Osteocyte (in vitro differentiated cells): ENCODE measurements at regions not wholly inside any gene's neighbourhood (a gene's known extent, or its start where the extent isn't known, plus 50 kb on each side); places are given as distances from the start of the nearest gene placed in this dataset.
A peak's percentile ranks its signal among the peaks of the same experiment; 100 is the strongest.
"Not testable (repeated sequence)": the region's sequence is repeated elsewhere in the genome, so short reads cannot be mapped to it uniquely, and the experiment has no call there.

Source experiments
- DNase-seq: peaks from one replicate; pipeline ENCODE4 v3.0.0; 2021; ENCODE audit warnings: mixed read lengths; ENCODE audit not compliant: unreplicated experiment; ENCODE audit errors: extremely low spot score
- H3K27ac Mint-ChIP-seq: one replicate; pipeline ENCODE4 v1.8.0; 2021; ENCODE audit warnings: mild to moderate bottlenecking, mixed read lengths; ENCODE audit not compliant: unreplicated experiment
- H3K27me3 Mint-ChIP-seq: one replicate; pipeline ENCODE4 v1.8.0; 2021; ENCODE audit warnings: mixed read lengths; ENCODE audit not compliant: unreplicated experiment
- H3K36me3 Mint-ChIP-seq: one replicate; pipeline ENCODE4 v1.8.0; 2021; ENCODE audit warnings: mixed read lengths; ENCODE audit not compliant: unreplicated experiment
- H3K4me1 Mint-ChIP-seq: one replicate; pipeline ENCODE4 v1.8.0; 2021; ENCODE audit warnings: mixed read lengths; ENCODE audit not compliant: unreplicated experiment
- H3K4me3 Mint-ChIP-seq: one replicate; pipeline ENCODE4 v1.8.0; 2021; ENCODE audit warnings: mild to moderate bottlenecking, moderate library complexity, mixed read lengths; ENCODE audit not compliant: unreplicated experiment
- H3K9me3 Mint-ChIP-seq: one replicate; pipeline ENCODE4 v1.8.0; 2021; ENCODE audit warnings: mixed read lengths; ENCODE audit not compliant: unreplicated experiment
- TF ChIP-seq, protein P1 (sequence below): fragments of 200-600 bp; sonication (generic); IDR thresholded peaks from 2 replicates; pipeline ENCODE4 v1.5.0; 2021; ENCODE audit warnings: antibody characterized with exemption, mild to moderate bottlenecking, moderate library complexity

DNA sequence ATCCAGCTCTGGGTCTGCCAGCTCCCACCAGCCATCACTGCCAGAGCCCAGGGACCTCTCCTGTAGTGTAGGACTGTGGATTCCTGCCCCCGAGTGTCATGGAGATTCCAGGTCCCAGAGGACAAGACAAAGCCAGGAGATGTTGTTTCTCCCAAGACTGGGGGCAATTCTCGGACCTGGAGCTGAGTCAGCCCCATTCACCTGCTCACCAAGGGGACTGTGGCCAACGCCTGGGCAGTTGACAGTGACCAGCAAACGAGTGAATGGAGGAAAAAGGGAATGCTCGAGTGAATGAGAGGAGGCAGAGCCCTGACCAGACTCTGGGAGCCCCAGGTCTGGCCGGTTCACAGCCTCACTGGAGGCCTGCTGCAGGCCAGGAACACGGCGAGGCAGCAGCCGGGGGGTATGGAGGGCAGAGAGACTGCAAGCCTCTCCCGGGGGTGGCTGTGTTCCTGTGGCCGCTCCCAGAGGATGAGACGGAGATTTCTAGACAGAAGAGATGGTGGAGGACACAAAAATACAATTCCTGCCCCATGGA, 61.3 kb upstream of the PRR5 start:
- no peak for DNase-seq
- peaks cover 21% of the 10 kb centered on the region for H3K27me3 Mint-ChIP-seq
- H3K4me3 Mint-ChIP-seq = no peak overlapping the region
- TF ChIP-seq, protein P1, sequence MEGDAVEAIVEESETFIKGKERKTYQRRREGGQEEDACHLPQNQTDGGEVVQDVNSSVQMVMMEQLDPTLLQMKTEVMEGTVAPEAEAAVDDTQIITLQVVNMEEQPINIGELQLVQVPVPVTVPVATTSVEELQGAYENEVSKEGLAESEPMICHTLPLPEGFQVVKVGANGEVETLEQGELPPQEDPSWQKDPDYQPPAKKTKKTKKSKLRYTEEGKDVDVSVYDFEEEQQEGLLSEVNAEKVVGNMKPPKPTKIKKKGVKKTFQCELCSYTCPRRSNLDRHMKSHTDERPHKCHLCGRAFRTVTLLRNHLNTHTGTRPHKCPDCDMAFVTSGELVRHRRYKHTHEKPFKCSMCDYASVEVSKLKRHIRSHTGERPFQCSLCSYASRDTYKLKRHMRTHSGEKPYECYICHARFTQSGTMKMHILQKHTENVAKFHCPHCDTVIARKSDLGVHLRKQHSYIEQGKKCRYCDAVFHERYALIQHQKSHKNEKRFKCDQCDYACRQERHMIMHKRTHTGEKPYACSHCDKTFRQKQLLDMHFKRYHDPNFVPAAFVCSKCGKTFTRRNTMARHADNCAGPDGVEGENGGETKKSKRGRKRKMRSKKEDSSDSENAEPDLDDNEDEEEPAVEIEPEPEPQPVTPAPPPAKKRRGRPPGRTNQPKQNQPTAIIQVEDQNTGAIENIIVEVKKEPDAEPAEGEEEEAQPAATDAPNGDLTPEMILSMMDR = no peak
- H3K4me1 Mint-ChIP-seq = peaks cover 15% of the 10 kb centered on the region
- H3K9me3 Mint-ChIP-seq = no peaks in the 10 kb centered on the region
- H3K36me3 Mint-ChIP-seq = no peaks in the 10 kb centered on the region
- no peak overlapping the region for H3K27ac Mint-ChIP-seq

DNA sequence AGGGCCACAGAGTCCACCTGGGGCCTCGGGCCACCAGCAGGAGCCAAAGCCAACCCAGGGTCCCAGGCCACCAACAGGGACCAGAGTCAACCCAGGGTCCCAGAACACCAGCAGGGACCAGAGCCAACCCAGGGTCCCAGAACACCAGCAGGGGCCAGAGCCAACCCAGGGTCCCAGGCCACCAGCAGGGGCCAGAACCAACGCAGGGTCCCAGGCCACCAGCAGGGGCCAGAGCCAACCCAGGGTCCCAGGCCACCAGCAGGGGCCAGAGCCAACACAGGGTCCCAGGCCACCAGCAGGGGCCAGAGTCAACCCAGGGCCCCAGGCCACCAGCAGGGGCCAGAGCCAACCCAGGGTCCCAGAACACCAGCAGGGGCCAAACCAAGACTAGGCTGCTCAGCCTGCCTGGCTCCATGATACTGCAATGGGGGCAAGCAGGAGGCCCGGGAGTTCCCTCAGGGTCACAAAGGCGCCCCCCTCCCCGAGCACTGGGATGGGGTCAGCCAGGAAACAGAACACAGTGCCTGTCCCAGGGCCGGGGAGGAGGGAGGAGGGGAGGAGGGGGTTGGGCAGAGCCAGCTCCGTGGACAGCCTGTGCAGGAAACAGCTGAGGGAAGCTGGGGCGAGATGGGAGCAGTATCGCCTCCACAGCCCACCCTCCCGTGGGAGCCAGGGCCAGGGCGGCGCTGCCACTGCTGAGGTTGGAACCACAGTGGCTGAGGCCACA, 62.0 kb upstream of the PRR5 start:
- Mint-ChIP-seq H3K27ac (no peak overlapping the region), H3K4me1 (peaks cover 15% of the 10 kb centered on the region), H3K36me3 (no peaks in the 10 kb centered on the region), H3K4me3 (no peak overlapping the region), H3K27me3 (peaks cover 15% of the 10 kb centered on the region), H3K9me3 (no peaks in the 10 kb centered on the region)
- no peak for DNase-seq
- TF ChIP-seq, protein P1 = no peak

DNA sequence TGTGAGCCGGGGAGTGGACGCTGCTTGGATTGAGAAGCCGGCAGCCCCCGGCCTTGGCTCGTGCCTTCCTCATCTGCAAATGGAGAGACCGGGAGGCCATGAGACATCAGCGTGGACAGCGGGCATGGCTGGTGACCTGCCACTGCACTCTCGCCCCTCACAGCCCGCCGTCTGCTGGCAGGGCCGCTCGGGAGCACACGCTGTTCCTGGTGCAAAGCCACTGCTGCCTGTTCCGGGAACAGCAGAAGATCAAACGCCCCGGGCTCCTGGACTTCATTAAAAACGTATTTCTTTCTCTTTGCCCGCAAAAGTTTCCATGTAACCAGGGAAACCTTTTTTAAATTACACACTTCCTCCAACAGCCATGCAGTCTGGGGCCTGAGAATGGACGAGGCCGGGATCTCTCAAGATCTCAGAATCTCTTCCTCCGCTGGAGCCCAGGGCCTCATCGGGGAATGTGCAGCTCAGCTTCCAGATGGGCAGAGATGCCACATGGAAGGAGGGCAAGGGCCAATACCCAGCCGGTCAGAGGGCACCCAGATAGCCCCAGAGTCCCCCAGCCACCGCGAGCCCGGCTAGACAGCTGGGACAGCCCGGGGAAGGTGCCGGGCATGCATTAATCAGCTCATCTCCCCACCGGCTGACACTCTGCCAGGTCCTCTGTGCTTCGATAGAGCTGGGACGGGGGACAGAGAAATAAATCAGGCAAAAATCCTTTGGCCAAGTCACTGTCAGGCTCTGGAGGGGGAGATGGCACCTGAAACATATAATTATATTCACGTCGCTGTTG, 62.8 kb upstream of the PRR5 start:
- H3K27me3 Mint-ChIP-seq = peaks cover 6% of the 10 kb centered on the region
- peak overlapping the region; percentile 75 for H3K27ac Mint-ChIP-seq
- no peak for DNase-seq
- H3K36me3 Mint-ChIP-seq = no peaks in the 10 kb centered on the region
- H3K9me3 Mint-ChIP-seq = no peaks in the 10 kb centered on the region
- TF ChIP-seq, protein P1 = no peak
- peaks cover 15% of the 10 kb centered on the region for H3K4me1 Mint-ChIP-seq
- no peak overlapping the region for H3K4me3 Mint-ChIP-seq

DNA sequence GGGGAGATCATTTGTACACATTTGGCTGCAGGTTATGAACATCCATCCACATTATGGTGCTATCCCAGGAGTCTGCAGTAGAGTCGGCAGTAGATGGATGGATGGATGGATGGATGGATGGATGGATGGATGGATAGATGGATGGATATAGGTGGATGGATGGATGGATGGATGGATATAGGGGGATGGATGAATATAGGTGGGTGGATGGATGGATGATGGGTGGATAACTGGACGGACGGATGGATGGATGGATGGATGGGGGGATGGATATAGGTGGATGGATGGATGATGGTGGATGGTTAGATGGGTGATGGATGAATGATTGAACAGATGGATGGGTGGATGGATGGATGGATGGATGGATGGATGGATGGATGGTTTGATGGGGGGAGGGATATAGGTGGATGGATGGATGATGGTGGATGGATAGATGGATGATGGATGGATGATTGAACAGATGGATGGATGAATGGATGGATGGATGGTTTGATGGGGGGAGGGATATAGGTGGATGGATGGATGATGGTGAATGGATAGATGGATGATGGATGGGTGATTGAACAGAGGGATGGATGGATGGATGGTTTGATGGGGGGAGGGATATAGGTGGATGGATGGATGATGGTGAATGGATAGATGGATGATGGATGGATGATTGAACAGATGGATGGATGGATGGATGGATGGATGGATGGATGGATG, 65.3 kb upstream of the PRR5 start:
- H3K36me3 Mint-ChIP-seq, H3K9me3 Mint-ChIP-seq, H3K4me3 Mint-ChIP-seq, H3K27me3 Mint-ChIP-seq, DNase-seq, H3K27ac Mint-ChIP-seq: not testable (repeated sequence)
- peaks cover 15% of the 10 kb centered on the region for H3K4me1 Mint-ChIP-seq

DNA sequence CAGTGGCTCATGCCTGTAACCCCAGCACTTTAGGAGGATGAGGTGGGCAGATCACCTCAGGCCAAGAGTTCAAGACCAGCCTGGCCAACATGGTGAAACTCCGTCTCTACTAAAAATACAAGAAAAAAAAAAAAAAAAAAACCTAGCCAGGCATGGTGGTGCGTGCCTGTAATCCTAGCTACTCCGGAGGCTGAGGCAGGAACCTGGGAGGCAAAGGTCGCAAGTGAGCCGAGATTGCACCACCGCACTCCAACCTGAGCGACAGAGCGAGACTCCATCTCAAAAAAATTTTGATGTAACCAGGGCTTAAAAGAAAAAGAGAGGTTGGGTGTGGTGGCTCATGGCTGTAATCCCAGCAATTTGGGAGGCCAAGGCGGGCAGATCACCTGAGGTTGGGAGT, 66.4 kb upstream of the PRR5 start:
- peaks cover 15% of the 10 kb centered on the region for H3K4me1 Mint-ChIP-seq
- H3K4me3 Mint-ChIP-seq, H3K27ac Mint-ChIP-seq, DNase-seq, H3K36me3 Mint-ChIP-seq, H3K27me3 Mint-ChIP-seq, H3K9me3 Mint-ChIP-seq: not testable (repeated sequence)
